GM21619 (cell line): ENCODE measurements at regions not wholly inside any gene's neighbourhood (a gene's known extent, or its start where the extent isn't known, plus 50 kb on each side); places are given as distances from the start of the nearest gene placed in this dataset.

Source experiments
- ATAC-seq: cut with Tn5 transposase; IDR thresholded peaks from one replicate; pipeline ENCODE4 v1.9.1; 2021; ENCODE audit not compliant: unreplicated experiment

DNA sequence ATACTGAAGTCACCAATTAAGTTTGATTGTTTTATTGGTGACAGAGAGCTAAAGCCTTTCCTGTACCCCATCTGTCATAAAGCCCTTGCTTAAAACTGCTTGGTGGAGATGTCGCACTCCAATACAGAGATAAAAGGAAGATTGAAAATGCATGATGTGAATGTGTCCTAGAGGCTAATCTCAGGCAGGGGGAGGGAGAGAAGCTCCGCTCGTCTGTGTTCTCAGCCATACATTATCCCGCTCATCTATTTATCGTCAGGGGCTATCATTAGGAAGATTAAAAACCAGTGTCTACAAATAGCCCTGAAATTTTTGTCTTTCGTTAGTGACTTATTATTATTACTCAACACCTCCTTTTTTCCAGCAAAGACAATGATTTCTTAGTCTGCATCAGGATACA, 110.3 kb downstream of the CMPK2 start:
- no peak for ATAC-seq

DNA sequence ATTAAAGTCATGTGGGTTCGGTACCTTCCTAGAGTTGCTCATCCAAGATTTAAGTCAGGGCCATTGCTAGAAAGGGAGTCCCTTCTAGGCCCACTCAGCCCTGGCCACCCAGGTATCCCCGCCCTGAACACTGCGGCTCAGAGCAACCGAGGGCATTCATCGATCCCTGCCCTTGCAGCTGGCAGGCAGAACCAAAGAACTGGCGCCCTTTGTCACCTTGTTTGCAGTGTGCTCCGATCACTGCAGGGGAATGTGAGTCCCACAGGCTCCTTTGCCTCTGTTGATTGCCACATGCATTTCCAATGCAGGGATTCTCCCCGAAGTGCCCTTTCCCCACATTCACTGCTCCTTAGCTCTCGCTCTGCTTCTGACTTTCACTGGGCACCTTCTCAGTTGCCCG, 108.5 kb downstream of the CMPK2 start:
- ATAC-seq = no peak

DNA sequence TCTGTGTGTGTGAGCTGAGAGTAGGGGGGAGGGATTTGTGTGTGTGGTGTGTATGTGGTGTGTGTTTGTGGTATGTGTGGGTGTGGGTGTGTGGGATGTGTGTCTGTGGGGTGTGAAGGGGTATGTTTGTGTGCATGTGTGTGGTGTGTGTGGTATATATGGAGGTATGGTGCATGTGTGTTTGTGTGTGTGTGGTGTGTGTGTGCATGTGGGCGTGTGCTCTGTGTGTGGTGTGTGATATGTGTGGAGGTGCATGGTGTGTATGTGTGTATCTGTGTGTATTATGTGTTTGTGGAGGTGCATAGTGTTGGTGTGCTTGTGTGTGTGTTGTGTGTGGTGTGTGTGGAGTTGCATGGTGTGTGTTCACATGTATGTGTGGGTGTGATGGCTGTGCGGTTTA, 106.0 kb downstream of the CMPK2 start:
- ATAC-seq = no peak

DNA sequence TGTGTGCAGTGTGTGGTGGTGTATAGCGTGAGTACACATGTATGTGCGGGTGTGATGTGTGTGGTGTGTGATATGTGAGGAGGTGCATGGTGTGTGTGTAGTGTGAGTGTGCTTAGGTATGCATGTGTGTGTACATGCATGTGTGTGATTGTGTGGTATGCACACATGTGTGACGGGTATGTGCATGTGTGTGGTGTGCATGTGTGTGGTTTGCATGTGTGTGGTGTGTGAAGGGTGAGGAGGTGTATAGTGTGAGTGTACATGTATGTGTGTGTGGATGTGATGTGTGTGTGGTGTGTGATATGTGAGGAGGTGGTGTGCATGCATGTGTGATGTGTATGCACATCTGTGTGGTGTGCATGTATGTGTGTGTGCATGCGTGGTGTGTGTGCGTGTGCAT, 105.6 kb downstream of the CMPK2 start:
- ATAC-seq = no peak

DNA sequence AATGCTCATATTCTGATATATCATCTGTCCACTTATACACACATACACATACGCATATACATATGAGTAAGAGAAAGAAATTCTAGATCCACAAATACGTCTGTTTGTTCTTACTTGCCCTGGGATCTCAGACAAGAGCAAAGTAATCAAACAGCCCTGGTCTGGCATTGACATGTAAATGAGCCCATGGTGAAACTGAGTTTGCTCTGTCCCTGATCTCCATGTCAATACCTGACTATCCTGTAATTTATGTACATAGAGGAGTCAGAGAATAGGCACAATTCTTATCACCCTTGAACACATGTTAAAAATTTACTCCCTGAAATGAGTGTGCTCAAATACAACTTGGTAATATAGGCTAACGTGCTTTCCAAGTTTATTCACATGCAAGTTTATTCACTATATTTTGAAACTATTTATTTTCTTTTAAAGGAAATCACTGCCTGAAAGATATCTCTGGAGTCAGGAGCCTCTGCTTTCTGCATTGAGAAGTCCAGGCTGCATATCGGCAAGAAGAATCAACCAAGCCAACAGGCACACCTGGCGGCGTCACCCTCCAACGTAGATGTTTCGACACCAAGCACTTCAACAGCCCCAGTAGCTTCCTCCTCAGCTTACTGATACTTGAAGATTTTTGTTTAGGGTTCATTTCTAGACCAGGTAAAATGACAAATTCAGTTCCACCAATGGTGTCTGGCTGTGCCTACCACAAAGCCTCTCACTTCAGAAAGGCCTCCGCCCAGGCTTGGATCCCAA, 100.6 kb downstream of the CMPK2 start:
- no peak for ATAC-seq

DNA sequence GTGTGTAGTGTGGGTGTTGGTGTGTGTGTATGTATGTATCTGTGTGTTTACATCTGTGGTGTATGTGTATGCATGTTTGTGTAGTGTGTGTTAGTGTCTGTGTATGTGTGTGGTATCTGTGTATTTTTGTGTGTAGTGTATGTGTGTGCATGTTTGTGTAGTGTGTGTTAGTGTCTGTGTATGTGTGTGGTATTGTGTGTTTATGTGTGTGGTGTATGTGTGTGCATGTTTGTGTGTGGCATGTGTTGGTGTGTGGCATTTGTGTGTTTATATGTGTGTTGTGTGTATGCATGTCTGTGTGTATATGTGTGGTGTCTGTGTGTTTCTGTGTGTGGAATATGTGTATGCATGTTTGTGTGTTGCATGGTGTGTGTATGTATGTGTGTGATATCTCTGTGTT, 96.4 kb downstream of the CMPK2 start:
- ATAC-seq = no peak

DNA sequence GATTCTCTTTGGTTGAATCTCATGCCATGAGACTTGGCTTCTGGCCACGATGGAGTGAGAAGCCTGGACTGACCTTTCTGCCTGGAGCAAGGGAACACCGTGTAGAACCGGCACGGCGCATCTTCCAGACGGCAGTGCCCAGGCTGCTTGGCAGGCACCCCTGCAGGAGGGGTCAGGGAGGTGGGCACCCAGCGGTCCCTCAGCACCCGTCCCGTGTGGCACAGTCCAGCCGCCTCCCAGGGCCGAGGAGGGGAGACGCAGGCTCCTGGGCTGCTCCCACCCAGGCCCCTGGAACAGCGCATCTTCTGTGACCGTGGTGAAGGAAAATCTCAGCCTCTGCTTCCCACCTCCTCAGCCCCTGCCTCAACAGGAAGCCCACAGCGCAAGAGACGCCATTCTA, 95.7 kb downstream of the CMPK2 start:
- no peak for ATAC-seq

DNA sequence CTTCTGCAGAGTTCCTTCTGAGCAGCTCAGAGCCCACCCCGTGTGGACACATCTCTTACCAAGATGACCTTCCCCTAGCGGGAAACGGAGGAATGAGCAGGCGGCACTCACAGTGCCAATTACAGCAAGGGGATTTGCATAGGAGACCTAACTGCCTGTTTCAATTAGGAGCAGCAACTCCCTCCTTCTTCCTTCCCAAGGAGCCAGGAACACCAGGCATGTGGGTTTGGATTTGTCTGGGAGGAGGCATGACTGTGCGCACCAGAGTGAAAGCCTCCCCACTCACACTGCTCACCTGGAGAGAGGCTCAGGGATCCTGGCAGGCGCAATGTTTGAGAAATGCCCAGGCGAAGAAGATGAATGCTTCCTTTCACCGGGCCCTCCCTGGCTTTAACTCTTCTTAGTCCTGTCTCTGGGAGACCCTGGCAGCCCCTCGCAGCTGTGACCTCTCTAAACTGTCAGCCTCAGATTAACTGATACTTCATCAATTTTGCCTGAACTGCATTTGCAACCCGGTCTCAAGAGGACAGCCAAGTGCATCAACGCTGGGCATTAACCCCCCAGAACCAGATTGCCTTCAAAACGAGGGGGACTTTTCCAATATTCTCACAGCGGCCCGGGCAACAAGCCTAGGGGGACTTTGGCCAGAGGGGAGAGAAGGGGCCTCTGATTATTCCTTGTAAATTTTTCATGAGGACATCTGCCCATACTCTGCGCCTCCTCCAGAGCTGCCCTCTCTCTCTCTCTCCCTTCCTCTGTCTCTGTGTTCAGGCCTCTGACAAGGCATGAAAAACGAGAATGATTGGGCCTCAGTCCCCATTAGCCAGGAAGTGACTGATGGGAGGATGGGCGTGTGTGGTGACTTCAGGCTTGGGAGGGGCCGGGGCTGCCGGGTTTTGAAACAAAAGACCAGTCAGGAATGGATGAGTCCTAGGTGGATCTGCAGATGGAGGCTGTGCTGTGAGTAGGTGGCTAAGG, 93.8 kb downstream of the CMPK2 start:
- ATAC-seq = no peak

DNA sequence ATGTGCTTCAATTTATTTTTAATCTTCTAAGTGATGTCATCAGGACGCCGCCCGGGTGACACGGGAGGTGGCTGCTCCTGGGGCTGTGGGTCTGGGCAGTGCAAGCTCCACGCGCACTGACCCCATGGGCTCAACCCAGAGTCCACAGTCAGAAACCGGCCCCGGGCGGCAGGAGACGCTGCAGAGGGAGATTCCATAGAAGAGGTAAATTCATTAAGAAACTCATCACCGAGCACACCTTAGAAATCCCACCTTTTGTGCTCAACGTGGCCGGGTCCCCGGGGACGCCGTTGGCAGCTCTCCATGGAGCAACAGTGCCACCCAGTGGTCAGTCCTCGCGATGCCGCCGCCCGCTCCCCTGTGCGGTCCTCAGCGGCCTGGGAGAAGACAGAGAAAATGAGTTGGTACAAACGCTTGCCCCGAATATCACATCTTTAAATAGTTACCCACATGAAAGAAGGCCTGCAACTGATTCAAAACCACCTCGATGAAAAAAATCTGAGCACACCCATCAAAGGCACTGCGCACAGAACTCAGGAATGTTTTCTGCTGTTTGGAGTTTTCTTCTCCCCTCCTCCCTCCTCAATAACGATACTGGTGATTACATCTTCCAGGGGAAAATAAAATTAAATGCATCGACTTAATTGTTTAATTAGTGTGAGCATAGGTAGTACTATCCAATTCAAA, 92.6 kb downstream of the CMPK2 start:
- ATAC-seq = peak; percentile 94

DNA sequence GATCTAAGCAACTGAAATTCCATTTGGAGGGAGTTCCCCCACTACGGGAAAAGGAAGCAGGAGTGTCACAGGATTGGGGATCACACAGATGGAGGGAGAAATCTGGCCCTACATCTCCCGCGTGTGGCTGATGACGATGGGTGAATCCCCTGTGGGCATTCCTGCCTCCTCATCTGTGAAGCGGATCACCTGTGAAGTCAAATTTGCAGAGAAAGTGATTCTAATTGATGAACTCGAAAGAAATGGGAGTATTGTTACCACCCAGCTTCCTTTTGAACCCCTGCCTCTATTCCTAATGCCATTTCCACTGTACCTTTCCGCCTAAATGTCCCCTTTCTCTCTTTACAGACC, 92.0 kb downstream of the CMPK2 start:
- ATAC-seq = no peak

DNA sequence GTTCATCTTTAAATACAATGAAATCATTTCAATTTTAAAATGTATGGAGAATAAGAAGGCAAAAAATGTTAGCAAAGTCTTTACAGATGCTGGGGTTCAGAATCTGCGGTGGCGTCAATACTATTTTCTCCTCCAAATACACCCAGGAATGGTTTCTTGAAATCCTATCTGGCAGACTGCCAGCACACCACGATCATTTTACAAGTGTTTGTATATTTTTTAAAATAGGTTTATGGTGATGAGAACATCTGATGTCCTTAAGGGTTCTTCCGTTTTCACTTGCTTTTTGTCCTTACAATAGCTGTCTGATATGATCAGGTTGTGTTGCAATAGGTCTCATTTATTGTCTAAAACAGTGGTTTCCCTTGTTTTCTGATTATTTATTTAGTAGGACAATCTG, 89.6 kb downstream of the CMPK2 start:
- no peak for ATAC-seq

DNA sequence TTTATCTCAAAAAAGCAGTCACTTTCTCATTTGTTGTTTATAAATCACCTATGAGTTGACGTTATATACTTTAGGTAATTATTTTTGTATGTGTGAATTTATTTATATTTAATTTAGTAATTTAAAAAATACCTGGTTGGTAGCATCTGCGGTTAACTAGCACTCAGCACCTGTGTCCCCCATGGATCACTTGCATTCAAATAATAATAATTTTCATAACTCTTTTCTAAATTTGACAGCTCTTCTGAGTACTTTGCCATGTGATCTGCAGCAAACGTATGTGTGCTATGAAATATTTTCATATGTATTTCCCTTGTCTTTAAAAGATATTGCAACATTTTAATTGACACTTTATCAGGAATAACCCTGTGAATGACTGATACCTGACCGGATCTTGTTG, 88.1 kb downstream of the CMPK2 start:
- no peak for ATAC-seq

DNA sequence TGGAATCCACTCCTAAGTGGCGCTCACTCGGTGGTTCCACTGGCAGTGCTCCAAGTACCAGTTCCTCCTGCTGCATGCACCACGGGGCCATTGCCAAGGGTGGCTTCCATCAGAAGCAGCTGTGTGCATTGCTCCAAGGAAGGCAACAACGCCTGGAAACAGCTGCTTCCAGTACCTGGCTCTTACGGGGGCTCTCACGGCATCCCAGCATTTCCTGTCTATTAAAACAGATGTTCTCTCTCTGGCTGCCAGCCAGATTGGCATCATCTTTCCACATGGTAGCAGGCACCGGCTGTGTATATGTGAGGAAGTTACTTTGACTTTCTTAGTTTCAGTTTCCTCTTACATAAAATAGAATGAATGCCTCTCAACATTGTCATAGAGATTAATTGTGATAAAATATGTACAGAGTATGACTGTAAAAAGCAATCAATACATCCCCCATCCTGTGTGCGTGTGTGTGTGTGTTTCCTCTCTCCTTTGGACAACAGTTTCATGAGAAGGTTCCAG, 84.9 kb downstream of the CMPK2 start:
- ATAC-seq = peak; percentile 68

DNA sequence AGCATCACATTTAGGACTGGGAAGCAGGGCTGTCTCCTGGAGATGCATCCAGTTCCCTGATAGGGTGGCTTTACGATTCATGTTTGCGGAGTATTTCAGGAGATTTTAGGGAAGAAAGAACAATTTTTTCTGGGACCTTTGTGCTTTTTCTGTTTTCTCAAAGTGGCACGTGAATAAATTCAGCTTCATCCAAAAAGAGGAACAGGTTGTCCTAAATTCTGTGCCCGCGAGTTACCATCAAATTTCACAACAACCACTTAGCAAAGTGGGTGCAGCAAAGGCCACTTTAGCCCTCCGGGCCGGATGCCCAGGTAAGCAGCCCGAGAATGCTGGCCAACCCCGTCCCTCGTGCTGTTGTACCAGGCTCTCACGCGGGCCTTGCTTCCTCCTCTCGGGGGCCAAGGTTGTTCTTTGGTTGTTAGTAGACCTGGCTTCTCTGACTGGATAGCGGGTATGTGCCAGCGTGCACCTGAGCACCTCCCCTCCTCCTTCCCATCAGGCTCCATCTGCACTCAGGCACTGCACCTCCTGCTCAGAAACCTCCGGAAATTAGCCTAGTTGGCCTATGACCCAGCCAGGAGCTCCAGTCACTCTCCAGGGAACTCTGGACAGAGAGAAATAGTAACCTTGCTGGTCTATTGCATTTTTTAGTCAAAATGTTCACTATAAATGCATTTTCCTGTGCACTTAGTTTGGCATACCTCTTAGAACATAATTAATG, 83.0 kb downstream of the CMPK2 start:
- ATAC-seq = no peak

DNA sequence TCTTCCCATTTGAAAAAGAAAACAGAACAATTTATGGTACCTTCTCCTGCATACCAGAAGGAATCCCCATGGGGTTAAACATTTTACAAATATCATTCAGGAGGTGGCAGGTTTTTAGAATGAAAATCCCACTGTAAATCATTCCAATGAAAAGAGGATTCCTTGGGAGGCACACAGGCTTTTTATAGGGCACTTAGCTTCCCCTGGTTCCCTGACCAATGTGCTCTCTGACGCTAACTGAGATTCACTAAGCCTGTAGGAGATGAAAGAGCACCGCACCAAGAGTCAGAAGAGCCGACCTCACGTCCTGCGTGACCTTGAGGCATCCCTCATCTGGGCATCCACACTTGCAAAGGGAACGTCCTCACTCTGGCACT, 82.5 kb downstream of the CMPK2 start:
- ATAC-seq = no peak

DNA sequence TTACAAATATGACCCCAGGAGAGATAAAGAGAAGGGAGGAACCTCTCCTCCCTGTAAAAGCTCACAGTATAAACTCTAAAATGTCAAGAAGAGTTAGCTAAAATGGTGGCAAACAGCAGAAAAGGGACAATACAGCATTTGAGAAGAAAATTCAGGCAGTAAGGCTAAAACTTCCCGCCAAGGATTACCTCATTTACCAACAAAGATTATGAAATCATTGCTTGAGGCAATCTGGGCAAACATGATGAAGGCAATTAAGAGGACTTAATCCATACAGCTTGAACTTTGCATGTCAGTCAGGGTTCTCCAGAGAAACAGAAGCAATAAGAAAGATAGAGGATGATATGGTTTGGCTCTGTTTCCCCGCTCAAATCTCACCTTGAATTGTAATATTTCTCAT, 81.4 kb downstream of the CMPK2 start:
- ATAC-seq = no peak

DNA sequence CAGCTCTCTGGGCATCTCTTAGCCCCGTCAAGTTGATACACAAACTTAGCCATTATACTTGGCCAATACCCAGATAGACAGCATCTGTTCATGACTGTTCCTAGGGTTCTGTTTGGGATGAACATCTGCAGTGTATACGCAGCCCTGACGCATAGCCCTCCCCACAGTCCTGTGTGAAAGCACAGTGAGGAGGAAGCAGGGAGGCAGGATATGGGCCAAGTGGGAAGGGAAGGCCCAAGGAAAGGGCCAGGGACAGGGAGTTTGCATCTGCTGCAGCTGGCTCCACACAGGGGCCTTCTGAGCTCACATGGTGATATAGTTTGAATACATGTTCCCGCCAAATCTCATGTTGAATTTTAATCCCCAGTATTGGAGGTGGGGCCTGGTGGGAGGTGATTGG, 80.2 kb downstream of the CMPK2 start:
- ATAC-seq = no peak

DNA sequence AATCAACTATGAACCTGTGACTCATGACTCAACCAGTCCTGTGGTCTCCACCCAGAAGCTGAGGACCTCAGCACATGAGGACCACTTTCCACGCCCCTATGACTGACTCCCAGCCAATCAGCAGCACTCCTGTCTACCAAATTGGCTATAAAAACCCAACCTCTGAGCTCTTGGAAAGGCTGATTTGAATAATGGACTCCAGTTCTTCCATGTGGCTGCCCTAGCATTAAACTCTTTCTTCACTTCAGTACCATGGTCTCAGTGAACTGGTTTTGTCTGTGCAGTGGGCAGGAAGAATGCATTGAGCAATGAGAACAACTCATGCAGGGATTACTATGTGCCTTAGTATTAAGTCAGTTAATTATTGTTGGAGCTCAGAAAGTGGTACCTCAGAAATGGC, 78.3 kb downstream of the CMPK2 start:
- ATAC-seq = no peak

DNA sequence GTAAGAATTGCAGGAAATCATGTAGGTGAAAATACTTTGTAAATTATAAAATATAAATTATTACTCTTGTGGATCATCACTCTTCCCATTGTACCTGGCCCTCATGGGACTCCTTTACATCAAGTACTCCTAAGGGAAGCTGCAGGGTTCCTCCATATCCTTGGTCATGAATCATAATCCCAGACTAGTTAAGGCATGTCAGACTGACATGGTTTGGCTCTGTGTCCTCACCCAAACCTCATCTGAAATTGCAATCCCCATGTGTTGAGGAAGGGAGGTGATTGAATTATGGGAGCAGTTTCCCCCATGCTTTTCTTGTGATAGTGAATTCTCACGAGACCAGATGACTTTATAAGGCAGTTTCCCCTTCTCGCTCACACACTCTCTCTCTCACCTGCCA, 77.1 kb downstream of the CMPK2 start:
- ATAC-seq = no peak

DNA sequence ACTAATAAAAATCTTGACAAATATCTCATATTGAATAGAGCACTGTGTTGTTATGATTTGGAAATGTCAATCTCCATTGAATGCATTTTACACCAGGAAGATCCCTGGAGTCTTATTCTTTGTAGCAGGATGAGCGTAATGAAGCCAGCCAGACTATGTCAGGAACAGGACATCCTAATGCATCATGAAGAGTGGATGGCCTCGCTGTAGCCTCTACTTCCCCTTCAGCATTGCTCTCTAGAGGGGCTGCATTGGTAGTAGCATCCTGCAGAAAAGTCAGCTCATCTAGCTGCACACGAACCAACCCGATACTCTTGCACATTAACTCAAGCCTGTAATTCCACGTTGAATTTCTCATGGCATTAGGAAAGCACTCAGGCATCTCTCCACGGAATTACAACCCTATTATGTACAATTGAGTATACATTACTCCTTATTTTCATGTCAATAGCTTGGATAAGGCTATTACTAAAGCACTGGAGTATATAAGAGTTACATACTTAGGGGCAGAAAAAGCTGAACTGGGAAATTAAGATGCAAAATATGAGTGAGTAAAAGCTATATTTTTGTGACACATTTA, 76.1 kb downstream of the CMPK2 start:
- no peak for ATAC-seq

DNA sequence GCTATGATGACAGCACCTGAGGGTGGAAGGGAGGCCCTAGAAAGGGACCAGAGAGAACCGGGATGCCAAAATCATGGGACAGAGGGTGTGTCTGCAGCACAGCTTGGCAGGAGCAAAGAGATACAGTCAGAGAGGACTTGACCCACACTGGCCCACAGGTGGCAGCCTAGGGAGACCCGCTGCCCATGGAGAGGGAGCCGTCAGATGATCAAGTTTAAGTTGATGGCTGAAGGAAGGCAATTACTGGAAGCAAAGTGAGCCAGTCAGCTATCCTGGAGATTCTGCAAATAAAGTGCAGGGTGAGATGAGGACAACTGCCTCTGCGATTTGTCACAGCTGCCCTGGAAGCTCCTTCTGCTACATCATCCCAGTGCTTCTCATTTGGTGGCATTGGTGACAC, 74.0 kb downstream of the CMPK2 start:
- no peak for ATAC-seq
